Activated gamma-delta T cell treated with Interleukin-2 at 50 U/mL for 16 hours (primary cell): ENCODE measurements at regions not wholly inside any gene's neighbourhood (a gene's known extent, or its start where the extent isn't known, plus 50 kb on each side); places are given as distances from the start of the nearest gene placed in this dataset.

Experiments used
- DNase-seq: peaks from one replicate; pipeline ENCODE4 v3.0.0-alpha.2; 2020

GRCh38 chr4:58551676-58552075 lies 1441.5 kb upstream of the IGFBP7 start:
- DNase-seq: no peak

- DNase-seq: no peak
Observed at GRCh38 chr4:58543465-58543864, 1433.3 kb upstream of the IGFBP7 start.

GRCh38 chr4:58541926-58542325 lies 1431.7 kb upstream of the IGFBP7 start:
- DNase-seq: no peak

DNA sequence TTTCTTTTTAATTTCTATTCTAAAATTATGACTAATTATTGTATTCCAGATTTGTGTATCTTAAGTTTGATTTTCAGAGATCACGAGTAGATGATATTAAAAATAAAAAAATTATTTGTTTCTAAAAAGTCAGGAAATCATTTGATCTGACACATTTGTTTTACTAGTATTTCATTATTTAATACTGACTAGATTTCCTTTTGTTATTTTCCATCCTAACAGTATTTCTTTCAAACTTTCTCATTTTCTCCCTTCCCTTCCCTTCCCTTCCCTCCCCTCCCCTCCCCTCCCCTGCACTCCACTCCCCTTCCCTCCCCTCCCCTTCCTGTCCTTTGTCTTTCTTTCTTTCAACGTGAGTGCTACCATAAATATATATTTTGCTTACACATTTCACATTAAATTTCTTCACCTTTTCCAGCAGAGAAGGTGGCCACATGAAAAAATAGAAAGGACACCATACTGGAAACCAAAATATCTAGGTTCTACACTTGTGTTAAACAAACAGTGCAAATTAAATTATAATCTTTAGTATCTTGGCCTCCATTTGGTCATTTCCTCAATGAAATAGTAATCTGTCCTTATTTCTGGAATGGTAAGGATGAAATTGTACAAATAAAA lies 1412.7 kb upstream of the IGFBP7 start:
- no peak for DNase-seq

DNA sequence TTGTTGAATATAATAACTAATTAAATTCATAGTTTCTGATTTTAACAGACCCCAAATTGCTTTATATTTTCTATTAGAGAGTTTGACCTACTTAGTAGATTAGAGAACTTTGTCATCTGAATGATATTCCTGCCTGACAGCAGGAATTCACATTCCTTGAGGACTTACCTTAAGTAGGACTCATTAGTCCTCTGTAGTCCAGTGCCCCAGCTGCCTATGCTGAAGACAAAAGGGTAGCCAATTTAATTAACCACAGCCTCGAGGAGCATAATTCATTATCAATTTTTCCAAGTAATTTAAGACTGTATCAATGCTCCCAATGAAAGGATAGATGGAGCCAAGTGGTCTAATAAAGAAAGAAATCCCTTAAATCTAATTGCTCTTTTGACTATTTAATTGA lies 1405.0 kb upstream of the IGFBP7 start:
- no peak for DNase-seq

DNA sequence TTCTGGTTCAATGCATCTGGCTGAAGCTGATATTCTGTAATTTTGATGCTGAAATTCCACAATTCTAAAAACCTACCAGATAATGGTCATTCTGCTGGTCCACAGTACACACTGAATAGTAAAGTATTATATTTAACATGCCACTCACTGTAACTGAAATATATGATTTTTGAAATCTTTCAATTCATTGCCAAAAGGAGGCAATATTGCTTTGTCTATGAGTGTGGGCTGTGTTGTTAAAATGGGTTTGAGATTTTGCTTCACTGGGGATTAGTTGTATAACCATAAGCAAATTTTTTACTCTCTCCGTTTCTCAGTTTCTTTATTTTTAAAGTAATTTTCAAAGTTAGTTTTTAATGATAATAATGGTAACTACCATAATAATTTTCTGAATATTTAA lies 1404.1 kb upstream of the IGFBP7 start:
- DNase-seq: no peak

GRCh38 chr4:58510652-58511051 lies 1400.5 kb upstream of the IGFBP7 start:
- no peak for DNase-seq

DNA sequence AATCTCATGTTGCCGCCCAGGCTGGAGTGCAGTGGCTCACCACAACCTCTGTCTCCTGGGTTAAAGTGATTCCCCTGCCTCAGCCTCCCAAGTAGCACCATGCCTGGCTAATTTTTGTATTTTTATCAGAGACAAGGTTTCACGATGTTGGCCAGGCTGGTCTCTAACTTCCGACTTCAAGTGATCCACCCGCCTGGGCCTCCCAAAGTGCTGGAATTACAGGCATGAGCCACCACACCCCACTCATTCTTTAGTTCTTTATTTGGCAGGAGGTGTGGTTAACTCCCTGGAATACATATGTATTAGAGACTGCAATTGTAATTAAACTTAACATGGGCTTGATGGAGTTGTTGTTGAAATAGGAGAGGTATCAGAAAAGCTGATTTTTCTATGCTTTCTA lies 1396.9 kb upstream of the IGFBP7 start:
- no peak for DNase-seq

GRCh38 chr4:58502839-58503238 lies 1392.7 kb upstream of the IGFBP7 start:
- no peak for DNase-seq

DNA sequence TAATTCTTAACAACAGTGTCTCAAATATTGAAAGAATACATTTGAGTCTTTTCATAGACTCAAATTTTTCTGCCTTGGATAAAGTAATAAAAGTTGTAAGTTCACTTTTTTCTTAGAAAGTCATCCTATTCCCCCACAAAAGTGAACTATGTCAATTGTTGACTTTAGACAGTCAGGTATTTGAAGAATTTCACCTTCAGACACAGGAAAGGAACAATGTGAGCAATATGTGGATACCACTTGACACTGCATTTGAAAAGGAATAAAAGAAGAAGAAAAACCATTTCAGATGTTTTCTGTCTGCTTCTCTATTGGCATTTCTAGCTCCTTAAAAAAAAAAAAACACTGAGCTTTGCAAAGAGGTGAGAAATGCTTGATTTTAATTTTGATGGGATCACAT lies 1389.0 kb upstream of the IGFBP7 start:
- no peak for DNase-seq

- DNase-seq: no peak
Observed at GRCh38 chr4:58491620-58492019, 1381.4 kb upstream of the IGFBP7 start.

DNA sequence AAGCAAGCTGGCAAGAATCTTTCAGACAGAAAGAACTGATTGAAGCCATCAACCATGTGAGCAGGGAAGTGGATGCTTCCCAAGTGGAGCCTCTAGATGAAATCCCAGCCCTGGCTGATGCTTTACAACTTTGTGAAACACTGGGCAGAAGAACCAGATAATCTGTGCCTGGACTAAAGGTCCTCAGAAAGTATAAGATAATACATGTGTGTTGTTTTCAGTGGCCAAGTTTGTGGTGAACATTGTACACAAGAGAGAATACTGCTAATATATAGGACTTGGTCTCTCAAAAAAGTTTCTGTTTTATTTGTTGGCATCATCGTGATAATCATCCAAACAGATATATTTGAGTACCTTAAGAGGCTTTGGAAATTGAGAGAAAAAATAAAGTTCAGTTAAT lies 1367.8 kb upstream of the IGFBP7 start:
- no peak for DNase-seq

DNA sequence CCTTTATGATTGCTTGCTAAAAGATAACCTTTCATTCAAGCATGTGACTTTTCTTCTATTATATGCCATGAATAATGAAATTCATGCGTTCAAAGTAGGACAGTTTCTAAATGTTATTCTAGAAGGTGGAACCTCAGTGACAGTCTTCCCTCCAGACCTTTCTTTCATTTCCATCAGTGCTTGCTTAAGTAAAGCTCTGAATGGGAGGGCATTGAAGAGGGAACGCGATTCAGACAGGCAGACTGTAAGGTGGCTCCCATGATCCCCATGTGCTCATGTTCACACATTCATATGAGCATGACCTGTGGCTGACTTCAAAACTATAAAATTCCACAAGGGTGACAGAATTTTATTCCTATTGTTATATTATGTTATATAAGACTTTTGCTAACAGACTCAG lies 1367.3 kb upstream of the IGFBP7 start:
- no peak for DNase-seq

- DNase-seq: no peak
Observed at GRCh38 chr4:58475097-58475496, 1364.9 kb upstream of the IGFBP7 start.

- DNase-seq: no peak
Observed at GRCh38 chr4:58465031-58465430, 1354.8 kb upstream of the IGFBP7 start.

GRCh38 chr4:58456727-58457384 lies 1346.7 kb upstream of the IGFBP7 start:
- no peak for DNase-seq

DNA sequence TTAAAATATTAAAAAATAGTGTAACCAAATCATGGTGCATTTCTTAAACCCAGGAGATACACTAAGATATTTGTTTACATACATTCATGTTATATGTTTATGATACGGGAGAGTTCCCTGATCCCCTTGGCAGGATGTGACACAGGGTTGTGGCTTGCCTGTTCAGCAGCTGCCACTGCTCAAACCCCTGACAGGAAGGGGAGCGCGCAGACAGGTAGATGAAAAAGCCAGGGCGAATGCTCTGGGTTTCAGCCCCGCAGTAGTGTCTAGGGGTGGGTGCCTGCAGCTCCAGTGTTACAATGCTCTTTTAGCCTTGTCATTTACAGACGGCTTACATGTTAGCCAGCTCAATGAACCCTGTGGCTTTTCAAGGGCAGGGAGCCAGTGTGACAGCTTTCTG lies 1343.8 kb upstream of the IGFBP7 start:
- no peak for DNase-seq

DNA sequence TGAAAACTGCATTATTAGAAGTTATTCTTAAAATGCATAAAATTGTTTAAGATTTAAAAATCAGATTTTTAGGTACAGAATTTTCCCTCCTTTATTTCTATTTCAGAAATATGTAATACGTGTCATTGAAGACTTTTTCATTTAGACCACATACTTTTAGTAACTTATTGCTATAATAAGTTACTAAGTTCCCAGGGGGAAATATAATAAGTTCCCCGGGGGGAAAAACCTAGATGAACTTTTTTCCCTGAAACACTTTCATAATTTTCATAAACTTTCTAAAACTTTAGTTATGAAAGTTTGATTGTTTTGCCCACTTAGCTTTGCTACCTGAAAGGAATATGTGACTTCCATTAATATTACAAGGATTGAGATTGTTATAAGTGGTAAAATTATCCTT lies 1341.5 kb upstream of the IGFBP7 start:
- no peak for DNase-seq

DNA sequence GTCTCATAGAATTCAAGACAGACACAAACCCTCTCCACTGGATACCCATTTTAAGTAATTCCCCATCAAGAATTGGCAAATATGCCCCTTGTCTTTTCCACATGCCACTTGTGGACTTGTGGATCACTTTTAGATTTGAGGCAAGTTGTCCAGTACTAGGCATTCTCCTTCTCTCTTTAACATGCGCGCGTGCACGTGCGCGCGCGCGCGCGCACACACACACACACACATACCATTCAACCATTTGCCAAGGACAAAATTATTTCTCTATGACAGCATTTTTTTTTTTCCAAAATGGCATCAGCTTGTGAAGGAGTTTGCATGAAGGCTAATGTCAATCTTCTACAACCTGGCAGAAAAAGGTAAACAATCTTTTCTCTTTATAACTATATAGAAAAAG lies 1325.7 kb upstream of the IGFBP7 start:
- no peak for DNase-seq

- no peak for DNase-seq
Observed at GRCh38 chr4:58413849-58414248, 1303.7 kb upstream of the IGFBP7 start.

- DNase-seq: no peak
Observed at GRCh38 chr4:58411904-58412303, 1301.7 kb upstream of the IGFBP7 start.

DNA sequence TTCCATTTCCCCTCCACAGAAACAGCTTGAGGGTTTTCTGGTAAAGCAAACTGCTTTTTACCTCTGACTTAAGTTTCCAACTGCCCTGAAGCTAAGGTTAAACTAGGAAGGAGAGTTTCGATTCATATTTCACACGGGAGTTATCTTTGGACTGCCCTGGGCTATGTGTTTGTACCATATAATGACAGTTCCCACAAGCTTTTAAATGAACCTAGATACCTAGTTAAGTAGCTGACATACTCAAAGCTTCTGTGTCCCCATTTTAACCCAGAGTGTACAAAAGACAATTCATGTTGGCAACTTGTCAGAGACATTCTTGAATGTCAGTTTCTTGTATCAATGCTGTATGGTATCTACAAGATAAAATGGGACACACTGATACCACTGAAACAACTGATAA lies 1296.6 kb upstream of the IGFBP7 start:
- no peak for DNase-seq

GRCh38 chr4:58368221-58368620 lies 1258.0 kb upstream of the IGFBP7 start:
- no peak for DNase-seq

DNA sequence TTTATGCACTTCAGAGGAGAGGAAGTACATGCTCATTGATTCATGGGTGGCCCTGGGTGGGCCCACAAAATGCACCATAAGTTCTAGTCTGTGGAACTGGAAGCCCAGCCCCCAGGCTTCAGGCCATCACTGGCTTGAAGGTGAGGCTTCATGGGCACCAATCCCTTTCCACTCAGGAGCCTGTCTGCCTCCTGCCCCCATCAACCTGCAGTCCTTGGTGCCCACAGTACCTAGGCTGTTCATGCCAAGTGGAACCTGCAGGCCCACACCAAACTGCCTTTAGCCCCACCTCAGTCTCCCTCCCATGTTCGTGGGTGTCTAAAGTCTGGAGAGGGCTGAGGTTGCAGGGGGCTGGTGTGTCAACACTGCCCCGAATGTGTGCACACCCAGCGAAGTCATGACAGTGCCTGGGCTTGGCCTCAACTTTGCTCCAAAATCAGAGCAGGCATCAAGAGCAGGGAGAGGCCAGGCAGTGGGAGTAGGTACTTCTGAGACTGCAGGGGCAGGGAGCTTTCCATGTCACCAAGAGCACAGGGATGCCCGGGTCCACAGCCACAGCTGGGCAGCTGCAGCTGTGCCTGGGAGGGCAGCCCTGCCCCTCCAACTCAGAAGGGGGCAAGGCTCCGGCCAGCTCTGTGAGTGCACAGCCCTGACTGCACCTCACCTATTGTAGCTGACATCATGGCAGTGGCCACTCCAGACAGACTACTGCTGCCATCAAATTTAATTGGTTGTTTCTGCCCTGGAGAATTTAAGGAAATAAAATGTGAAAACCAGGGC lies 1250.4 kb upstream of the IGFBP7 start:
- no peak for DNase-seq
